ENCODE measurements at regions not wholly inside any gene's neighbourhood (a gene's known extent, or its start where the extent isn't known, plus 50 kb on each side); places are given as distances from the start of the nearest gene placed in this dataset.

- H3K36me3 ChIP-seq (replicated peaks in 1 of 2; ENCODE audit: control extremely low read depth in 1 of 2, control insufficient read depth in 1 of 2, extremely low read depth in 1 of 2, insufficient read depth in 2 of 2, low read length in 1 of 2), result no peaks in the 10 kb centered on the region
- H2AFZ ChIP-seq (ENCODE audit: insufficient read depth, low read depth, low read length, poor library complexity, severe bottlenecking), result no peak overlapping the region
- H4K20me1 ChIP-seq (ENCODE audit: control insufficient read depth, insufficient read depth, low read length, poor library complexity, severe bottlenecking), result no peaks in the 10 kb centered on the region
- Mint-ChIP-seq H3K27ac (no peak overlapping the region), H3K4me3 (no peak overlapping the region), H3K9me3 (ENCODE audit: insufficient read depth) (no peaks in the 10 kb centered on the region), H3K27me3 (peaks cover 15% of the 10 kb centered on the region), H3K4me1 (peaks cover 2% of the 10 kb centered on the region)
- H3K27me3 ChIP-seq (replicated peaks in 1 of 4; ENCODE audit: control extremely low read depth in 1 of 4, control insufficient read depth in 3 of 4, insufficient read depth in 4 of 4, low read length in 3 of 4), result peaks cover 0 to 2% (median 0%) of the 10 kb centered on the region in 4 experiments
- H3K4me3 ChIP-seq (ENCODE audit: control extremely low read depth in 1 of 5, extremely low read depth in 1 of 5, insufficient read depth in 1 of 5, low read depth in 2 of 5, low read length in 4 of 5), result no peak overlapping the region
- H3K79me2 ChIP-seq (ENCODE audit: control insufficient read depth, insufficient read depth, low read length), result no peaks in the 10 kb centered on the region
- DNase-seq (no peak), ATAC-seq (ENCODE audit: low read depth) (no peak)
- H3K4me2 ChIP-seq (replicated peaks; ENCODE audit: low read depth, low read length, poor library complexity, severe bottlenecking), result no peak overlapping the region
- ChIA-PET CTCF (interaction anchor here (0.6 to 11.4 kb wide), 5 partner anchors 15 to 896 kb away, joined by 3 to 222 read pairs (median 5); no protein-coding TSS in a partner anchor), POLR2A (no interaction called here)
- H3K9ac ChIP-seq (ENCODE audit: low read length), result no peak overlapping the region
- H3K9me3 ChIP-seq (ENCODE audit: control extremely low read depth in 1 of 3, control insufficient read depth in 2 of 3, insufficient read depth in 1 of 3, low read length in 2 of 3), result peaks cover 0 to 3% (median 0%) of the 10 kb centered on the region in 3 donors
- no peak overlapping the region for H3K27ac ChIP-seq (ENCODE audit: low read length in 2 of 2)
- no peaks in the 10 kb centered on the region for H3K4me1 ChIP-seq (ENCODE audit: control insufficient read depth in 2 of 2, insufficient read depth in 2 of 2, low read length in 2 of 2)
- no peak for TF ChIP-seq EZH2 (IDR thresholded peaks at IDR 0.05; ENCODE audit: borderline replicate concordance, insufficient read depth, low read depth, low read length, poor library complexity, severe bottlenecking)
- no peak for TF ChIP-seq CTCF (IDR thresholded peaks at IDR 0.05)
- WGBS (ENCODE audit: insufficient coverage), result 88% methylated on average over 12 of the region's 16 CpGs
- intact Hi-C loops (cut with micrococcal nuclease), result loop anchor here (5.0 kb wide), 1 partner anchor 797 kb away; no protein-coding TSS in a partner anchor
Measured at GRCh38 chr2:16774980-16775898, 109.6 kb upstream of the CYRIA start.

- no peak for TF ChIP-seq EZH2 (IDR thresholded peaks at IDR 0.05; ENCODE audit: borderline replicate concordance, insufficient read depth, low read depth, low read length, poor library complexity, severe bottlenecking)
- TF ChIP-seq CTCF (IDR thresholded peaks at IDR 0.05), result no peak
- ChIA-PET POLR2A (no interaction called here), CTCF (interaction anchor here (0.7 to 11.4 kb wide), 16 partner anchors 12 to 1600 kb away, joined by 3 to 222 read pairs (median 5); no protein-coding TSS in a partner anchor)
- Histone ChIP-seq H3K9ac (ENCODE audit: low read length) (no peak overlapping the region), H3K36me3 (replicated peaks in 1 of 2; ENCODE audit: control extremely low read depth in 1 of 2, control insufficient read depth in 1 of 2, extremely low read depth in 1 of 2, insufficient read depth in 2 of 2, low read length in 1 of 2) (no peaks in the 10 kb centered on the region), H3K4me2 (replicated peaks; ENCODE audit: low read depth, low read length, poor library complexity, severe bottlenecking) (no peak overlapping the region), H4K20me1 (ENCODE audit: control insufficient read depth, insufficient read depth, low read length, poor library complexity, severe bottlenecking) (no peaks in the 10 kb centered on the region), H3K27ac (ENCODE audit: low read length in 2 of 2) (no peak overlapping the region), H3K4me1 (ENCODE audit: control insufficient read depth in 2 of 2, insufficient read depth in 2 of 2, low read length in 2 of 2) (no peaks in the 10 kb centered on the region), H3K79me2 (ENCODE audit: control insufficient read depth, insufficient read depth, low read length) (no peaks in the 10 kb centered on the region), H2AFZ (ENCODE audit: insufficient read depth, low read depth, low read length, poor library complexity, severe bottlenecking) (no peak overlapping the region), H3K9me3 (ENCODE audit: control extremely low read depth in 1 of 3, control insufficient read depth in 2 of 3, insufficient read depth in 1 of 3, low read length in 2 of 3) (no peaks in the 10 kb centered on the region), H3K4me3 (ENCODE audit: control extremely low read depth in 1 of 5, extremely low read depth in 1 of 5, insufficient read depth in 1 of 5, low read depth in 2 of 5, low read length in 4 of 5) (no peak overlapping the region), H3K27me3 (replicated peaks in 1 of 4; ENCODE audit: control extremely low read depth in 1 of 4, control insufficient read depth in 3 of 4, insufficient read depth in 4 of 4, low read length in 3 of 4) (peaks cover 0 to 2% (median 0%) of the 10 kb centered on the region in 4 experiments)
- Mint-ChIP-seq H3K9me3 (ENCODE audit: insufficient read depth) (no peaks in the 10 kb centered on the region), H3K27me3 (peaks cover 17% of the 10 kb centered on the region), H3K4me3 (no peak overlapping the region), H3K4me1 (peaks cover 2% of the 10 kb centered on the region), H3K27ac (no peak overlapping the region)
- WGBS (ENCODE audit: insufficient coverage), result 70% methylated on average over 2 of the region's 2 CpGs
- DNase-seq (no peak), ATAC-seq (ENCODE audit: low read depth) (no peak)
- intact Hi-C loops (cut with micrococcal nuclease), result loop anchor here (5.0 kb wide), 1 partner anchor 798 kb away; no protein-coding TSS in a partner anchor
Measured at GRCh38 chr2:16774091-16774490, 108.5 kb upstream of the CYRIA start.
